Activated CD4-positive, alpha-beta memory T cell treated with anti-CD3 and anti-CD28 coated beads for 36 hours (primary cell): ENCODE measurements at regions not wholly inside any gene's neighbourhood (a gene's known extent, or its start where the extent isn't known, plus 50 kb on each side); places are given as distances from the start of the nearest gene placed in this dataset.
"Not testable (repeated sequence)": the region's sequence is repeated elsewhere in the genome, so short reads cannot be mapped to it uniquely, and the experiment has no call there.

Experiments used
- CTCF ChIA-PET: fragments of 350-600 bp; sonication (Branson Sonifier 250); formaldehyde crosslinking; loops from one replicate; lab custom pipeline; 2021; ENCODE audit warnings: antibody characterized with exemption, inconsistent platforms; lab: Charles Lee
- POLR2A ChIA-PET: fragments of 350-600 bp; sonication (Branson Sonifier 250); formaldehyde crosslinking; loops from one replicate; lab custom pipeline; 2021; ENCODE audit warnings: antibody characterized with exemption; lab: Charles Lee
- DNase-seq: peaks from one replicate; pipeline ENCODE4 v3.0.0-alpha.2; 2020
- H3K27ac Mint-ChIP-seq: one replicate; pipeline ENCODE4 v1.8.0; 2021; ENCODE audit warnings: mixed read lengths
- H3K27me3 Mint-ChIP-seq: one replicate; pipeline ENCODE4 v1.8.0; 2021; ENCODE audit warnings: mixed read lengths
- H3K36me3 Mint-ChIP-seq: one replicate; pipeline ENCODE4 v1.8.0; 2021; ENCODE audit warnings: mixed read lengths
- H3K4me1 Mint-ChIP-seq: one replicate; pipeline ENCODE4 v1.8.0; 2021; ENCODE audit warnings: low read depth, mixed read lengths
- H3K4me3 Mint-ChIP-seq: one replicate; pipeline ENCODE4 v1.8.0; 2021; ENCODE audit warnings: mild to moderate bottlenecking, mixed read lengths
- H3K9me3 Mint-ChIP-seq: one replicate; pipeline ENCODE4 v1.8.0; 2021; ENCODE audit warnings: mixed read lengths
- intact Hi-C: fragments of 100-400 bp; cut with micrococcal nuclease; formaldehyde crosslinking; loops from one replicate; pipeline ENCODE4 v1.15.1; 2023

DNA sequence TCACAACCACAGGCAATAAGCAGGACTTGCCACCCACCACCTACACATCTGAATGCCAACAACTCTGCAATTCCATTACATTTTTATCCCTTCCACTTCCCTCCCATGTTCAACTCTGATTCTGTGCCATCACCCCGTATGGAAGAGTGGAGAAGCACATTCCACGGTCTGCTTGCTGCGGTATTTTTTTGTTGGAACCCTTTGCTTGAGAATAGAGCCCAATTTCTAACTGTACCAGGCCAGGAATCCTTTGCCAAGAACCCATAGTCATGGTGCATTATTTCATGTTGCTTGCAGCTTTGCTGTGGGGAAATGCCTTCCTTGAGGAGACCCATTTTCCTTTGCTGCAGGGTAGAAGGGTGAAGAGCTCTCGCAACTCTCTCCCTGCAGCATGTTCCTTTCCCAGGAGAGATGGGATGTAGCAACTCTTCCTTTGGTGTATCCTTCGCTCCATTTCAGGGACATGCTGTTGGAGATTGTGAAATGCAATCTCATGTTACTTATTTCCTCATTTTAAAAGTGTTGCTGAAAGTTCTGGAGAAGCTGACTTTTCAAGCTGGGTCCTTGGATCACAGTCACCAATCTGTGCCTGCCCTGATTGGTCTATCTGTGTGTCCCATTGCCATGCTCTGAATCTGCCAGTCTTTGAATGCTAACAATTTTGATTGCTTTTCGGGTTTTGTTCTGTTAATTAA, 69.8 kb upstream of the STARD13 start:
- no peaks in the 10 kb centered on the region for H3K36me3 Mint-ChIP-seq
- POLR2A ChIA-PET: no interaction called here
- CTCF ChIA-PET: no interaction called here
- no peaks in the 10 kb centered on the region for H3K9me3 Mint-ChIP-seq
- intact Hi-C loops: no loop called here
- H3K4me1 Mint-ChIP-seq: peaks cover 2% of the 10 kb centered on the region
- DNase-seq: no peak
- H3K4me3 Mint-ChIP-seq: no peak overlapping the region
- H3K27me3 Mint-ChIP-seq: peaks cover 38% of the 10 kb centered on the region
- no peak overlapping the region for H3K27ac Mint-ChIP-seq

GRCh38 chr13:33358076-33358475, 72.5 kb upstream of the STARD13 start:
- CTCF ChIA-PET, intact Hi-C loops, DNase-seq, H3K9me3 Mint-ChIP-seq, H3K36me3 Mint-ChIP-seq, H3K4me3 Mint-ChIP-seq, POLR2A ChIA-PET, H3K4me1 Mint-ChIP-seq, H3K27ac Mint-ChIP-seq: not testable (repeated sequence)
- peaks cover 23% of the 10 kb centered on the region for H3K27me3 Mint-ChIP-seq

DNA sequence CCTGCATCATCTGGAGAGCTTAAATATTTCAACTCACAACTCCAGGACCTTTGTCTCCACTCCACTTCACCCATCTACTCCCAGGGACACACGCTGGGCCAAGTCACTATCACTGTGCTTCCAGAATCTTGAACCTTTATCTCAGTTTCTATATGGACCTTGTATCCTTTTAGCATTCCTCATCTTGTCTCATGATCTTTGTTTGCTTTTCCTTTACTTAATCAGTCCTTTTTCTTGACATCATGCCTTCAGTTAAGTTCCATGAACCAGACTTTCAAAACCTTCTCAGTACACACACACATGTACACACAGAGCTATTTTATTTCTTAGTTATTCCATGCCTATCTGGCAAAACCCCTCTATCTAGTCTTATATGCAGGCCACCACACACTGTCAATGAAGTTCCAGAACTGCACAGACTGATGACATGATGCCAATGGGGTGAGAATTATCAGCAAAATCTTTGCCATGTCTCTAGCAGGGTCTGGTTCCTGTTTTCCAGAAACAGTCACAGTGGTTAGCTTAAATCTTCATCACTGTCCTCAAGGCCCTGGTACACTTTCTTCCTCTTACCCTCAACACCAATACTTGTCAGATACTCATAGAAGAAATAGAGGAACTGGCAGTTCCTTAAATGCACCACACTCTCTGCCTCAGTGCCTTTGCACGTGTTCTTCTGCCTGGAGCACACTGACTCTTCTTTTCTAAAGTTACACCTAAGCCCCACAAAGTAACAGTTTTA, 77.6 kb upstream of the STARD13 start:
- H3K27me3 Mint-ChIP-seq: peaks cover 5% of the 10 kb centered on the region
- intact Hi-C loops: no loop called here
- H3K27ac Mint-ChIP-seq: no peak overlapping the region
- POLR2A ChIA-PET: no interaction called here
- CTCF ChIA-PET: no interaction called here
- peaks cover 5% of the 10 kb centered on the region for H3K4me1 Mint-ChIP-seq
- H3K9me3 Mint-ChIP-seq: no peaks in the 10 kb centered on the region
- no peak overlapping the region for H3K4me3 Mint-ChIP-seq
- H3K36me3 Mint-ChIP-seq: no peaks in the 10 kb centered on the region
- DNase-seq: no peak

GRCh38 chr13:33364192-33364591, 78.6 kb upstream of the STARD13 start:
- Mint-ChIP-seq H3K9me3 (no peaks in the 10 kb centered on the region), H3K27me3 (peaks cover 2% of the 10 kb centered on the region), H3K4me3 (no peak overlapping the region), H3K36me3 (no peaks in the 10 kb centered on the region), H3K4me1 (peaks cover 5% of the 10 kb centered on the region), H3K27ac (no peak overlapping the region)
- POLR2A ChIA-PET: no interaction called here
- intact Hi-C loops: no loop called here
- CTCF ChIA-PET: no interaction called here
- DNase-seq: no peak

- H3K27ac Mint-ChIP-seq: no peak overlapping the region
- CTCF ChIA-PET: interaction anchor here (1.1 to 1.3 kb wide), 2 partner anchors 8 to 358 kb away, joined by 3 read pairs; no protein-coding TSS in a partner anchor
- no peaks in the 10 kb centered on the region for H3K9me3 Mint-ChIP-seq
- H3K4me1 Mint-ChIP-seq: peaks cover 5% of the 10 kb centered on the region
- H3K27me3 Mint-ChIP-seq: no peaks in the 10 kb centered on the region
- intact Hi-C loops: no loop called here
- POLR2A ChIA-PET: no interaction called here
- no peaks in the 10 kb centered on the region for H3K36me3 Mint-ChIP-seq
- DNase-seq: no peak
- no peak overlapping the region for H3K4me3 Mint-ChIP-seq
Measured at GRCh38 chr13:33366469-33367062, 81.0 kb upstream of the STARD13 start.

DNA sequence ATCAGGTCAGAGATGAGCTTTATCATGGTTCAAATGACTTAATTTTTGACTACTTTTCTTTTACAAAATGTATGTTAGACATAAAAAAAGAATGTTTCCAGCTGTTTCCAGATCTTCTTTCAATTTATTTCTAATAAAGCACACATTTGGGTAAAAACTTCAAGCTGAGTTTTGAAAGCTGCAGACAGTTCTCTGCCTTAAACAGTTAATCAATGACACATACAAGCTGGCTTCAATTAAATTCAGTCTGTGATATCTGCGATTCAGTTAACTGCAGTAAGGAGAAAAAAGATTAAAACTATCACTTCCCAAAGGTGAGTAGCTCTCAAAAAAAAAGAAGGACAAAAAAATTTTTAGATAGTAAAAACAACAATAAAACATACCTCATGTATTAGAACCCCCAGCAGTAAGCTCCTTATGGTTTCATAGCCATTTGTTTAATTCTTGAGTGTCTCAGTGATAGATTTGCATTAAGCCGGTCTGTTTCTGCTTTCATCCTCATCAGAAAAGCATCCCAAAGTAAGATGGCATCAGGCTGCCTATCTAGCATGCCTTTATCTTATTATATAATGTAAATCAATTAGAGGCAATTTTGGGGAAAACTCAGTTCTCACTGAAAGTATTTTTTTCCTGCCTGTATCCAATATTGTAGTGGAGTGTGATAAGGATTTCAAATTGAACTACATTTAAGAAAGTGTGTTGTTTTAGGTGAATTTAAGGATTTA, 81.8 kb upstream of the STARD13 start:
- Mint-ChIP-seq H3K4me3 (no peak overlapping the region), H3K4me1 (peaks cover 5% of the 10 kb centered on the region), H3K27me3 (no peaks in the 10 kb centered on the region), H3K9me3 (no peaks in the 10 kb centered on the region), H3K27ac (no peak overlapping the region), H3K36me3 (no peaks in the 10 kb centered on the region)
- CTCF ChIA-PET: interaction anchor here (1.1 to 1.3 kb wide), 2 partner anchors 7 to 357 kb away, joined by 3 read pairs; no protein-coding TSS in a partner anchor
- DNase-seq: no peak
- intact Hi-C loops: no loop called here
- POLR2A ChIA-PET: no interaction called here

DNA sequence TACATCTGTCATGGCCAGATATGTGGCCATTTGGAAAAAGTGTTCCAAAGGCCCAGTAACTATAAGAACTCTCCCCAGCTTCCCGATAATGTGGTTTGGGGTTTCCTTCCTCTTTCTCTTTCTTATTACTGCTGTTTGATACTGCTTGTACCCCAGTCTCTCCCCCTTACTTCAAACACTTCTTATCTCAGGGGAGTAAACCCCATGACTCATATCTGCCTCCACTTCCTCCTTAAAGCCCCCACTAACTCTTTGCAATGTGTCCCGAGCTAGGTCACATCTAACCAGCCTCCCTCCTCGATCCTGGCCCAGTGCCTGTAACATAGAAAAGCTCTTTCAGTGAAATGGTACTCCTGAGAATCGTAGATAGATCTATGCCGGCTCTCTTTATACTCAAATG, 82.4 kb upstream of the STARD13 start:
- CTCF ChIA-PET: no interaction called here
- Mint-ChIP-seq H3K4me3 (no peak overlapping the region), H3K36me3 (no peaks in the 10 kb centered on the region), H3K9me3 (no peaks in the 10 kb centered on the region), H3K27ac (no peak overlapping the region), H3K27me3 (no peaks in the 10 kb centered on the region), H3K4me1 (peaks cover 5% of the 10 kb centered on the region)
- intact Hi-C loops: no loop called here
- DNase-seq: no peak
- POLR2A ChIA-PET: no interaction called here

DNA sequence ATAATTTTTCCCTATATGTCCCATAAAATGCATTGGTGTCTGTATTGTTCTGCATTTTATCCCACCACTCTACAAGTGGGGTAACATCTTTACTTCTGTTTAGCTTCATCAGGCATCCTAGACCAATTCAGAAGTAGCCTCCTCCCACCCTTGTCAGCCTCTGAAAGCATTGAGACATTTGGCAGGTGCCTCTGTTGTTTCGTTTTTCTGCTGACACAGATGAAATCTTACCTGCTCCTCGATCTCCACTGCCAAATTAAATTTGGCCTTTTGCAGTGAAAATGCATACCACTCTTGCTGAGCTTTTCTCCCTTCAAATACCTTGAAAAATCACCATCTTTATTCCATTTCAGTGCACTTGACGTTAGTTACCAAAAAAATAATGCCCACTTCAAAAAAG, 83.5 kb upstream of the STARD13 start:
- CTCF ChIA-PET: interaction anchor here (1.2 kb wide), 1 partner anchor 13 kb away, joined by 3 read pairs; no protein-coding TSS in a partner anchor
- no peak overlapping the region for H3K4me3 Mint-ChIP-seq
- H3K9me3 Mint-ChIP-seq: no peaks in the 10 kb centered on the region
- no peaks in the 10 kb centered on the region for H3K36me3 Mint-ChIP-seq
- H3K27me3 Mint-ChIP-seq: no peaks in the 10 kb centered on the region
- intact Hi-C loops: no loop called here
- no peak for DNase-seq
- H3K4me1 Mint-ChIP-seq: peaks cover 5% of the 10 kb centered on the region
- H3K27ac Mint-ChIP-seq: no peak overlapping the region
- POLR2A ChIA-PET: no interaction called here

DNA sequence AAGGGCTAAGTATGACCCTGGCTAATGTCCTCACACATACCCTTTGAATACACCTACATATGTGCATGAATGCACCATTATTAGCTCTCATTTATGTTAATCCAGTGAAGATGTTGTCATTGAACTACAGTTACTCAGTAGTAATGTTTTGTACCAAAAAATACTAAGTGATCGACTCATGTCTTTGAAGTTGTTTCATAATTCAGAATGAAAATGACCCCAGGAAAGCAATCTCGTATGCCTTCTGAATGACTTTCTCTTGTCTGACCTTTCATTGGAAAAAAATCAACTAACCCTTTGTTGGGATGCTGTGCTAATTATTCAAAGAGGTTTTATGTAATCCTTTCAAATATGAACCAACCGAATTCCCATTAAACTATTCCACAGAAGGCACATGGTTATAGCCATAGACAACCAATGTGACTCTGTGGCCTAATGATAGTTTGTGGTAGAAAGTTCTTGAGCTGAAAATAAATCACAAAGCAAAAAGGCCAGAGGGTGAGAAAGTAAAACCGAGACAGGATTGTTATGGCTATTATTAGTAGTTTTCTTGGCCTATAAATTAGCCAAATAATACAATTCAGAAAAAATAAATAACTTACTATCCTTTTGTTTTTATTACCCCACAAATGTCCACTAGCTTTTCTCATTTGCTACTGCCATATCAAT, 86.8 kb upstream of the STARD13 start:
- Mint-ChIP-seq H3K9me3 (no peaks in the 10 kb centered on the region), H3K4me3 (no peak overlapping the region), H3K27ac (no peak overlapping the region), H3K27me3 (no peaks in the 10 kb centered on the region), H3K36me3 (no peaks in the 10 kb centered on the region), H3K4me1 (peaks cover 5% of the 10 kb centered on the region)
- DNase-seq: no peak
- CTCF ChIA-PET: no interaction called here
- intact Hi-C loops: no loop called here
- POLR2A ChIA-PET: no interaction called here

DNA sequence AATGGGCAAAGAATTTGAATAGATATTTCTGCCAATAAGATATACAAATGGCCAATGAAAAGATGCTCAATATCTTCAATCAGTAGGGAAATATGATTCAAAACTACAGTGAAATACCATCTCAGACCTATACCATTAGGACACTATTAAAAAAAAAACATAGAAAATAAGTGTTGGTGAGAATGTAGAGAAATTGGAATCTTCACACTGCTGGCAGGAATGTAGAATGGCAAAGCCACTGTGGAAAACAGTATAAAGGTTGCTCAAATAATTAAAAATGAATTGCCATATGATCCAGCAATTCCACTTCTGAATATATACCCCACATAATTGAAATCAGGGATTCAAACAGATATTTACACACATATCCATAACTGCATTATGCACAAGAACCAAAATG, 88.1 kb upstream of the STARD13 start:
- intact Hi-C loops: no loop called here
- DNase-seq: no peak
- ChIA-PET CTCF (no interaction called here), POLR2A (no interaction called here)
- Mint-ChIP-seq H3K9me3 (no peaks in the 10 kb centered on the region), H3K4me1 (no peaks in the 10 kb centered on the region), H3K4me3 (no peak overlapping the region), H3K27me3 (no peaks in the 10 kb centered on the region), H3K27ac (no peak overlapping the region), H3K36me3 (no peaks in the 10 kb centered on the region)

GRCh38 chr13:33375421-33375820, 89.9 kb upstream of the STARD13 start:
- no peaks in the 10 kb centered on the region for H3K9me3 Mint-ChIP-seq
- DNase-seq: no peak
- no peaks in the 10 kb centered on the region for H3K36me3 Mint-ChIP-seq
- no peak overlapping the region for H3K4me3 Mint-ChIP-seq
- intact Hi-C loops: no loop called here
- H3K27ac Mint-ChIP-seq: no peak overlapping the region
- ChIA-PET CTCF (no interaction called here), POLR2A (no interaction called here)
- H3K4me1 Mint-ChIP-seq: no peaks in the 10 kb centered on the region
- H3K27me3 Mint-ChIP-seq: no peaks in the 10 kb centered on the region

GRCh38 chr13:33376212-33376611, 90.7 kb upstream of the STARD13 start:
- Mint-ChIP-seq H3K4me1 (no peaks in the 10 kb centered on the region), H3K9me3 (no peaks in the 10 kb centered on the region), H3K27me3 (no peaks in the 10 kb centered on the region), H3K36me3 (no peaks in the 10 kb centered on the region), H3K27ac (no peak overlapping the region), H3K4me3 (no peak overlapping the region)
- DNase-seq: no peak
- intact Hi-C loops: no loop called here
- ChIA-PET CTCF (interaction anchor here (0.7 kb wide), 1 partner anchor 167 kb away, joined by 3 read pairs; no protein-coding TSS in a partner anchor), POLR2A (no interaction called here)
